GM18867 (cell line): ENCODE measurements at regions not wholly inside any gene's neighbourhood (a gene's known extent, or its start where the extent isn't known, plus 50 kb on each side); places are given as distances from the start of the nearest gene placed in this dataset.
"Not testable (repeated sequence)": the region's sequence is repeated elsewhere in the genome, so short reads cannot be mapped to it uniquely, and the experiment has no call there.

Source experiments
- ATAC-seq: cut with Tn5 transposase; IDR thresholded peaks from one replicate; pipeline ENCODE4 v1.9.1; 2021; ENCODE audit warnings: mild to moderate bottlenecking, moderate library complexity; ENCODE audit not compliant: unreplicated experiment

- no peak for ATAC-seq
These were observed 107.1 kb downstream of the USP22 start for GRCh38 chr17:20935740-20936139.

DNA sequence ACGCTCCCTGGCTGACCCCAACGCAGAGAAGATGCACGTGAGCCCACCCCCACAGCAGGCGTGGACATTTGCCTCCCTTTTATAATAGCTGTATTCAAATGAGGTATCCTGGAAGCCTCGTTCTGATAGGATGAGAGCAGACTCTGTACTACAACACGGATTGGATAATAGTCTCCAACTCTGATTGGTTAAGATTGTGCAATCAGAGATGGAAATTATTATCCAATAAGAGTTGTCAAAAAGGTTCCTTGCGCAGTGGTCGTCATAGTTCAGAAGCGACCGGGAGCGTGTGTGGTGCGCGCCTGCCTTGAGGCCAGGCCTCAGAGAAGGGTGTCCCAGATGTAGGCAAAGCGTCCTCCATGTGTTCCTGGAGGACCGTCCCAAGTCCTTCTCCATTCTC is 104.6 kb downstream of the USP22 start:
- ATAC-seq = no peak

DNA sequence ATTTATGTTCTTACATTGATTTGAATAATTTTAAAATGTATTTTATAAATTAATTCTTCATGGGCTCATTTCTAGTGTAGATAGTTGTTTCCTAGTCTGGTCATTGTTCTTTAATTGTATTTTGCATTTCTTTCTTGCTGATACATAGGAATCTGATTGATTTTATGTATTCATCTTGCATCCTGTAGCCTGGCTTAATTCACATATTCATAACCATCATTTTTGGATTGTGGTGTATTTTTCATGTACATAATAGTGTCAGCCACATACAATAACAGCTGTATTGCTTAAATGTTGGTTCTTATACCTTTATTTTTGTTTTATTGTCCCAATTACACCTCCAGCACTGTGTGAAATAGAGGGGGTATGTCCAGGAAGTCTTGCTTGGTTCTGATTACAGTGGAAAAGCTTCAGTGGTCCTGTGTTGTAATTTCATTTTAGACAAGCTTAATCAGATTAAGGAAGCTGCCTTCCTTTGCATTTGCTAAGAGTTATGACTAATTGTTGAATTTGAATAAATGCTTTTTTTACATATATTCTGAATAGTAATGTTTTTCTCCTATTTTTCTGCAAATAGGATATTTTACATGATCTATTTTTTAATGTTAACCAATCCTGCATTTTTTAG is 103.7 kb downstream of the USP22 start:
- ATAC-seq = no peak

DNA sequence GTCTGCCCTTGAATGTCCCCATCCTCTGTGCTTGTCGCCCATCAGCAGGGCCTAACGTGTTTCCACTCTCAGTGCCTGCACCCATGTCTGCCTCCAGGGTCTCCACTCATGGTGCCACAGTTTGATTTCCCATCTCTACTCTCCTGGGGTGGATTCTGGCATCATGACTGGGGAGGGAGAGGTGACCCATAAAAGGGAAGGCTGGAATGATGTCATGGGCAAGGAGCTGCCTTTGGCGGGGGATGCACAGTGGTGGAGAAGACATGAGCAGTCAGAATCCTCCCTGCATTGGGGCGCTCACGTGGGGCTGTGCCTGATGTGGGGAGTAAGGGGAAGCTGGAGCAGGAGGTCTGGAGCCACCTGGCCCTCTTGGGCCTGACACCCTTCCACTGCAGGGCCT is 100.9 kb downstream of the USP22 start:
- ATAC-seq = no peak

- ATAC-seq = no peak
These were observed 98.6 kb downstream of the USP22 start for GRCh38 chr17:20944014-20944865.

DNA sequence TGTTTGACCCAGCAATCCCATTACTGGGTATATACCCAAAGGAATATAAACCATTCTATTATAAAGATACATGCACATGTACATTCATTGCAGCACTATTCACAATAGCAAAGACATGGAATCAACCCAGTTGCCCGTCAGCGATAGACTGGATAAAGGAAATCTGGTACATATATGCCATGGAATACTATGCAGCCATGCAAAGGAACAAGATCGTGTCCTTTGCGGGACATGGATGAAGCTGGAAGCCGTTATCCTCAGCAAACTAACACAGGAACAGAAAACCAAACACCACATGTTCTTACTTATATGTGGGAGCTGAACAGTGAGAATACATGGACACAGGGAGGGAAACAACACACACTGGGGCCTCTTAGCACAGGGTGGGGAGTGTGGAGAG is 95.1 kb downstream of the USP22 start:
- ATAC-seq = not testable (repeated sequence)

DNA sequence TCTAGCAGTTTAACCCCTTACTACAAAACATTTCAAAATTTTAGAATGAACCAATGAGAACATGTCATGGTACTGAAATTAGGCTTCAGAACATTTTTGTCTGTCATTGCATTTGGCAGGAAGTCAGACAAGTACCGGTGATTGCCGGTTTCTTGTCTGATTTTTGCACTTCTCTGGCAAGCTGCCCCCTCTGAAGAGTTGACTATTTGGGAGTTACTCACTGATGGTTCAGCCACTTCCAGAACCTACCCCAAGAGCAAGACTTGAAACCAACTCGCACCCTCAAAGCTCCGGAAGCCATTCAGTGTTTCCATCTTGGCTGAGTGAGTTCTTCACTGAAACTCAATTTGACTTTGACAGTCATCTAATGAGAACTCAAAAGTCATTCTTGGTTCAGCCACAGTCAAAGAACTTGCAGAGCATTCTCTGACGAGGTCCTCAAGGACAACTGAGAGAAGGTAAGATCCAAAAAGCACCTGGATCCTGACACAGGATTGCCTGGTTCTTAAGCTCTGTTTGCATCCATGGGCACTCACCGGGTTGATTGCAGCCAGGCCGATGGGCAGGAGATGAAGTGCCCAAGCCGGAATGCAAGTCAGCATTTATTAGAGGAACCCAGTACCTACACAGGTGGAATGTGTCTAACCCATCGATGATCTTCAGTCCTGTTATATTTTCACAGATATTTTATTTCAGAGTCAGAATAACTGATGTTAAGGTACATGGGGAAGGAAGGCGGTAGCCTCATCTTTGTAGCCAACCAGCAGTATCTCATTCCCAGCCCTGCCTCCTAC is 93.6 kb downstream of the USP22 start:
- no peak for ATAC-seq
